Small intestine (tissue), 7 donors: ENCODE measurements at regions not wholly inside any gene's neighbourhood (a gene's known extent, or its start where the extent isn't known, plus 50 kb on each side); places are given as distances from the start of the nearest gene placed in this dataset.

Experiments used
- DNase-seq, 2 donors: peaks; one replicate each; pipeline versions ENCODE4 v3.0.0 to v3.0.0-alpha.2; 2013
- FAIRE-seq: peaks from 2 replicates; lab custom pipeline; 2012; peaks lifted over from hg19 to GRCh38; lab: Jason Lieb, UNC
- H3K27ac ChIP-seq, 3 donors: one replicate each; pipeline ENCODE4 v1.5.1; 2013; ENCODE audit warnings: low read length in 2 of 3, mild to moderate bottlenecking in 2 of 3, control low read depth in 1 of 3, inconsistent platforms in 1 of 3, low read depth in 1 of 3, moderate library complexity in 1 of 3
- H3K27me3 ChIP-seq, 3 donors: one replicate each; pipeline ENCODE4 v1.6.1; 2013; ENCODE audit warnings: low read length in 3 of 3, inconsistent platforms in 1 of 3; ENCODE audit not compliant: control insufficient read depth in 3 of 3, insufficient read depth in 3 of 3
- H3K36me3 ChIP-seq, 3 donors: one replicate each; pipeline ENCODE4 v1.6.1; 2013; ENCODE audit warnings: low read length in 3 of 3, inconsistent platforms in 1 of 3, low read depth in 1 of 3, mild to moderate bottlenecking in 1 of 3, moderate library complexity in 1 of 3; ENCODE audit not compliant: control insufficient read depth in 3 of 3, insufficient read depth in 2 of 3
- H3K4me1 ChIP-seq, 3 donors: one replicate each; pipeline ENCODE4 v1.6.1; 2013; ENCODE audit warnings: low read length in 2 of 3, inconsistent platforms in 1 of 3, low read depth in 1 of 3, mild to moderate bottlenecking in 1 of 3, moderate library complexity in 1 of 3; ENCODE audit not compliant: control insufficient read depth in 3 of 3, insufficient read depth in 2 of 3
- H3K4me3 ChIP-seq, 3 donors: one replicate each; pipeline ENCODE4 v1.5.1; 2013; ENCODE audit warnings: low read length in 3 of 3, control low read depth in 1 of 3, inconsistent platforms in 1 of 3, low read depth in 1 of 3, mild to moderate bottlenecking in 1 of 3, moderate library complexity in 1 of 3
- H3K9me3 ChIP-seq, 2 donors: one replicate each; pipeline ENCODE4 v1.6.1; 2013; ENCODE audit warnings: low read depth in 1 of 2, low read length in 1 of 2; ENCODE audit not compliant: control insufficient read depth in 2 of 2, insufficient read depth in 1 of 2
- WGBS, 3 donors: extraction: QIAGEN DNeasy Blood & Tissue Kit; methylation state at CpG; one replicate each; pipeline ENCODE4 v1.1.7; 2013; 5-methylcytosine and 5-hydroxymethylcytosine counted together
- donor health status: healthy with polysubstance abuse.
- donor health status: control.
- donor health status: control.
- donor health status: Bipolar disorder and iron deficiency.
- donor health status: healthy.

GRCh38 chr7:12770227-12770975, 83.0 kb downstream of the ARL4A start:
- WGBS, 3 donors, result 27 to 35% (median 29%) methylated on average over 3 of the region's 3 CpGs
- no peak overlapping the region for H3K4me3 ChIP-seq
- FAIRE-seq (no peak), DNase-seq (no peak)
- H3K27ac ChIP-seq, result no peak overlapping the region
- H3K9me3 ChIP-seq, result no peaks in the 10 kb centered on the region
- H3K36me3 ChIP-seq, result no peaks in the 10 kb centered on the region
- no peaks in the 10 kb centered on the region for H3K27me3 ChIP-seq
- H3K4me1 ChIP-seq, result peaks cover 0 to 5% (median 0%) of the 10 kb centered on the region in 3 donors

- Histone ChIP-seq H3K36me3 (no peaks in the 10 kb centered on the region), H3K4me1 (peaks cover 0 to 5% (median 0%) of the 10 kb centered on the region in 3 donors), H3K4me3 (peak overlapping the region in 1 of 3 donors; percentile 7), H3K27ac (peak overlapping the region; percentile 2 to 80 (median 9)), H3K27me3 (no peaks in the 10 kb centered on the region), H3K9me3 (no peaks in the 10 kb centered on the region)
- FAIRE-seq (no peak), DNase-seq (peak; percentile 47 to 74)
- WGBS, 3 donors, result 7 to 16% (median 11%) methylated on average over 7 of the region's 7 CpGs
Measured at GRCh38 chr7:12771378-12771877, 84.0 kb downstream of the ARL4A start.

- H3K4me1 ChIP-seq, result peaks cover 0 to 5% (median 0%) of the 10 kb centered on the region in 3 donors
- H3K27me3 ChIP-seq, result no peaks in the 10 kb centered on the region
- WGBS, 3 donors, result 93 to 95% (median 94%) methylated on average over 4 of the region's 4 CpGs
- H3K9me3 ChIP-seq, result no peaks in the 10 kb centered on the region
- DNase-seq, result no peak
- no peaks in the 10 kb centered on the region for H3K36me3 ChIP-seq
- H3K4me3 ChIP-seq, result no peak overlapping the region
- FAIRE-seq, result no peak
- H3K27ac ChIP-seq, result no peak overlapping the region
Measured at GRCh38 chr7:12772768-12773167, 85.3 kb downstream of the ARL4A start.

GRCh38 chr7:12777257-12777656, 89.8 kb downstream of the ARL4A start:
- no peaks in the 10 kb centered on the region for H3K4me1 ChIP-seq
- no peak overlapping the region for H3K27ac ChIP-seq
- WGBS, 3 donors, result 86 to 92% (median 89%) methylated on average over 2 of the region's 2 CpGs
- no peak overlapping the region for H3K4me3 ChIP-seq
- no peaks in the 10 kb centered on the region for H3K36me3 ChIP-seq
- FAIRE-seq (no peak), DNase-seq (no peak)
- no peaks in the 10 kb centered on the region for H3K27me3 ChIP-seq
- no peaks in the 10 kb centered on the region for H3K9me3 ChIP-seq

- no peak overlapping the region for H3K27ac ChIP-seq
- WGBS, 3 donors, result 70 to 75% (median 73%) methylated on average over 3 of the region's 3 CpGs
- H3K36me3 ChIP-seq, result no peaks in the 10 kb centered on the region
- no peaks in the 10 kb centered on the region for H3K9me3 ChIP-seq
- H3K4me1 ChIP-seq, result peaks cover 0 to 2% (median 0%) of the 10 kb centered on the region in 3 donors
- FAIRE-seq (no peak), DNase-seq (no peak)
- no peaks in the 10 kb centered on the region for H3K27me3 ChIP-seq
- no peak overlapping the region for H3K4me3 ChIP-seq
Measured at GRCh38 chr7:12779947-12780346, 92.5 kb downstream of the ARL4A start.

GRCh38 chr7:12783421-12784095, 96.1 kb downstream of the ARL4A start:
- Histone ChIP-seq H3K4me3 (no peak overlapping the region), H3K36me3 (no peaks in the 10 kb centered on the region), H3K27me3 (no peaks in the 10 kb centered on the region), H3K27ac (no peak overlapping the region), H3K4me1 (peaks cover 0 to 2% (median 0%) of the 10 kb centered on the region in 3 donors), H3K9me3 (no peaks in the 10 kb centered on the region)
- 65 to 80% (median 78%) methylated on average over 1 of the region's 1 CpG for WGBS, 3 donors
- DNase-seq, result no peak
- no peak for FAIRE-seq

- H3K27me3 ChIP-seq, result no peaks in the 10 kb centered on the region
- peak overlapping the region in 2 of 3 donors; percentile 89 for H3K27ac ChIP-seq
- no peak overlapping the region for H3K4me3 ChIP-seq
- H3K9me3 ChIP-seq, result no peaks in the 10 kb centered on the region
- DNase-seq, result peak in 1 of 2 donors; percentile 85
- 25 to 62% (median 36%) methylated on average over 4 of the region's 4 CpGs for WGBS, 3 donors
- H3K4me1 ChIP-seq, result peaks cover 0 to 2% (median 0%) of the 10 kb centered on the region in 3 donors
- H3K36me3 ChIP-seq, result no peaks in the 10 kb centered on the region
- FAIRE-seq, result peak; percentile 47
Measured at GRCh38 chr7:12785473-12785872, 98.0 kb downstream of the ARL4A start.

- Histone ChIP-seq H3K9me3 (no peaks in the 10 kb centered on the region), H3K27me3 (no peaks in the 10 kb centered on the region), H3K27ac (peak overlapping the region in 1 of 3 donors; percentile 45), H3K4me1 (peaks cover 0 to 2% (median 0%) of the 10 kb centered on the region in 3 donors), H3K4me3 (no peak overlapping the region), H3K36me3 (no peaks in the 10 kb centered on the region)
- 70 to 87% (median 78%) methylated on average over 4 of the region's 4 CpGs for WGBS, 3 donors
- FAIRE-seq (no peak), DNase-seq (no peak)
Measured at GRCh38 chr7:12786494-12786893, 99.1 kb downstream of the ARL4A start.
